Right kidney (tissue), 1 donor: ENCODE measurements at regions not wholly inside any gene's neighbourhood (a gene's known extent, or its start where the extent isn't known, plus 50 kb on each side); places are given as distances from the start of the nearest gene placed in this dataset.
"Not testable (repeated sequence)": the region's sequence is repeated elsewhere in the genome, so short reads cannot be mapped to it uniquely, and the experiment has no call there.

Experiments
- DNase-seq: peaks from one replicate; pipeline ENCODE4 v3.0.0-alpha.2; 2016

GRCh38 chr13:86051134-86052103 is 252.2 kb upstream of the SLITRK6 start:
- DNase-seq: no peak

GRCh38 chr13:86038490-86038889 is 239.3 kb upstream of the SLITRK6 start:
- no peak for DNase-seq

- peak; percentile 17 for DNase-seq
These were observed 221.3 kb upstream of the SLITRK6 start for GRCh38 chr13:86020351-86021002.

DNA sequence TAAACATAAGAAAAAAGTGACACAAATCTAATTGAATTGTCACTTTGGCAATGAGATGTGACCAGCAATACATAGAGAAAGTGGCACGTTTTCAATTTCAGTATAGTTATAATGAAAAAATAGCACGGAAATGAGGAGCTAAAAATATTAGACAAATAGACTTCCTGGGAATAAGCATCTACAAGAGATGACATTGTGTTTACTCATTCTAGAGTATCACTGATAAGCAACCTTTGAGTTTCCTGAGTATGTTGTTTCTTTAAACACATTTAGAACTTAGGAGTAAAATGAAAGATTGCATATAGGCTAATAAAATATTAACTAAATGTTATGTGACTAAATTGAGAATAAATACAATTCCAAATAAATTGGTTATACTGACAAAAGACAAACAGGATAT is 207.1 kb upstream of the SLITRK6 start:
- no peak for DNase-seq

GRCh38 chr13:86003029-86003428 is 203.8 kb upstream of the SLITRK6 start:
- peak; percentile 2 for DNase-seq

DNA sequence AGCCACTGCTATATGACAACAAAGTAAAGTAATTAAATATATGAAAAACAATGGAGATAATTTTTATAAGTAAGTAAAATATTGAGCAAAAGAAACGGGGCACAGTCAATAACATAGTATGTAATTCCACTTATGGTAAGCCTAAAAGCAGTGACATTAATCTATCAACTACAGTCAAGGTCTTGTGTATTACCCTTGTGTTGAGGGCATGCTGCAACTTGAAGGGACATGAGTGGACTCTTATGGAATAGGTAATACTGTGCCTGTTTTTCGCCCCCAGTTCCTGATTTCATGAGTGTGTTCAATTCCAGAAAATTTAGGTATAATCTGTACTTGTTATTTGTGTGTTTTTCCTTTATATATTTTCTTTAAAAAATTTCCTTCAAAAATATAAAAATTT is 201.3 kb upstream of the SLITRK6 start:
- no peak for DNase-seq

DNA sequence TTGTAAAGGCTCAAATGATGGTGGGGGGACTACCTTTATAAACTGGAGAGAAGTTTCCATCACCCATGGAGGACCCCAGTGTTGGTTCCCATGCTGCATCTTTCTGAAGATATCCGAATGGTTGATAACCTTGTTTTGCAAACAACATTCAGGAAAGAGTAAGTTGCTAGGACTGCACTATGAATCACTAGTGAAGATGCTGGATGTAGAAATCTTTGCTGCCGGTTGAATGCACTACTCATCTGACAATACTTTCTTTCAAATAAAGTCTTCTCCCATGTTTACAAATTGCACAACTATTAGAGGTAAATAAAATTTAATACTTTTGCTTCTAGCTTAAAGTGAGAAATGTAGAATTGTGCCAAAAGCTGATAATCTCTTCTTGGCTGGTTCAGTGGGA is 198.4 kb upstream of the SLITRK6 start:
- no peak for DNase-seq

- DNase-seq: no peak
These were observed 196.7 kb upstream of the SLITRK6 start for GRCh38 chr13:85995788-85996418.

GRCh38 chr13:85993567-85993966 is 194.3 kb upstream of the SLITRK6 start:
- DNase-seq: no peak

DNA sequence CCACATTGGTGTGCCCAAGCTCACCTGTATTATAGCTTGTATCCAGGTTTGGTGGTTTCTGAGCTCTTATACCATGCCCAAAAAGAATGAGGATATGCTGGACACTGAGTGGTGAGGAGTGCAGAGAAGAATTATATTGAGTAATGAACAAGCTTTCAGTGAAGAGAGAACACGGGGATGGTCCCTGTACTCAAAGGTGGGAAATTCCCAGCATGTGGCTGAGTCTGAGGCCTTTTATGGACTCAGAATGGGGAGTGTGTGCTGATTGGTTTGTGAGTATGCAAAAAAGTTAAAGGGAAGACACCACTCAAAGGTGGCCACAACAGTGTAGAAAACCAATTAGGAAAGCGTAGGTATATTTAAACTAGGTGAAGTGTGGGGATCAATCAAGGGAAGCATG is 191.2 kb upstream of the SLITRK6 start:
- no peak for DNase-seq

DNA sequence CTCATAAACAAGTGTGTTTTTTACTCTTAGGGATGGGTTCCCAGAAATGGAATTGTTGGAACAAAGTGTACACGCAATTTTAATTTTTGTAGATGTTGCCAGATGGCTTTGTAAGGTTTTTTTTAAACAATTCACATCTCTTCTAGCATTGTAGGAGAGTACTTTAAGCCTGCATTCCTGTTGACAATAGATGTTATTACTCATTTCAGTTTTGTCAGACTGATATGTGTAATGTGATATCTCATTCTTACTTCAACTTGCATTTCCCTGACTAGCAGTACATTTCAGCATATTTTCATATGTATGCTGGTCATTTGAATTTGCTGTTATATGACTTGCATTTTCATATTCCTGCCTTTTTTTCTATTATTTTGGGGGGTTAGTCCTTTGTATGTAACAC is 186.6 kb upstream of the SLITRK6 start:
- DNase-seq: no peak

GRCh38 chr13:85982102-85982501 is 182.9 kb upstream of the SLITRK6 start:
- no peak for DNase-seq

GRCh38 chr13:85980447-85980846 is 181.2 kb upstream of the SLITRK6 start:
- DNase-seq: not testable (repeated sequence)

DNA sequence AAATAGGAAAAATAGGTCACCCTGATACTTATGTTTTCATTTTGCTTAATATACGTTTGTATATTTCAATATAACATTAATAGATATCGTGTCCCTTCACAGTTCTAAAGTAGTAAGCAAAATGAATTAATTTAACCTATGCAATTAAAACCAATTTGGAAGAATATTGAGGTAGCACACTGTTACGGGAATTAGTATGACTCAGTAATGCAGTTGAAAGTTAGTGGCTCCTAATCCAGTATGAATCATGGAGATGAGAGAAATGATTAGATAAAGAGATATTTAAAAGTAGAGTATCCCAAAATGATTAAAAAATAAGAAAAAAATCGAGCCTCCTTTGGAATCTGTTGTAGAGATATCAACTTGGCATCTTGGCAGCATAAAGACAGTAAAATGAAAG is 177.0 kb upstream of the SLITRK6 start:
- DNase-seq: no peak

GRCh38 chr13:85974608-85975366 is 175.6 kb upstream of the SLITRK6 start:
- no peak for DNase-seq

DNA sequence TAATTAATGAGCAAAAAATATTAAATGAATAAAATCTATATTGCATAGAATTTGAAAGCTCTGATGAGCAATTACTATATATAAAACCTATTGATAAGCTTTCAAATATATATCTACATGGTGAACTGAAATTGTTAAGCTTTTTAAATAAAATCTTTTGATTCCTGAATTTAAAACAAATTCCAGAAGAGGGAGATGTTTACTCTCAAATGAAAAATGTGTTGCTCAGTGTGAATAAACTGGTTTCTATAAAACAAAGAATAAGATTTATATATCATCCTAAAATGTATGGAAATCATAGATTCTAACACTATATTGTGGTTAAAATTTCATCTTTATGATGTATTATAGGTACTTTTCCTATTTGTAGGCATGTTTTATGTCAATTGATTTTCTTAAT is 171.5 kb upstream of the SLITRK6 start:
- no peak for DNase-seq

GRCh38 chr13:85969331-85969730 is 170.1 kb upstream of the SLITRK6 start:
- DNase-seq: no peak

- no peak for DNase-seq
These were observed 136.7 kb upstream of the SLITRK6 start for GRCh38 chr13:85935868-85936467.

GRCh38 chr13:85930108-85930507 is 130.9 kb upstream of the SLITRK6 start:
- DNase-seq: no peak

- DNase-seq: no peak
These were observed 111.7 kb upstream of the SLITRK6 start for GRCh38 chr13:85910962-85911361.

- DNase-seq: no peak
These were observed 101.3 kb upstream of the SLITRK6 start for GRCh38 chr13:85900521-85900920.
